Body of pancreas (tissue), 4 donors: ENCODE measurements at regions not wholly inside any gene's neighbourhood (a gene's known extent, or its start where the extent isn't known, plus 50 kb on each side); places are given as distances from the start of the nearest gene placed in this dataset.

ENCODE experiments used
- ATAC-seq: fragments of 150-250 bp; one replicate; pipeline ENCODE4 v1.9.1; 2016
- DNase-seq, 4 donors: peaks; one replicate each; pipeline ENCODE4 v3.0.0-alpha.2; 2019
- H3K27ac ChIP-seq, 4 donors: fragments of 200-600 bp; sonication (generic); 1 replicate in 3 of 4; 2 replicates in 1 of 4; pipeline versions ENCODE4 v1.5.1 to v1.6.1; 2016 to 2019; ENCODE audit warnings: mild to moderate bottlenecking in 1 of 4, mixed read lengths in 1 of 4, moderate library complexity in 1 of 4
- H3K27me3 ChIP-seq, 2 donors: fragments of 200-600 bp; sonication (generic); one replicate each; pipeline ENCODE4 v1.6.0; 2016; ENCODE audit warnings: mild to moderate bottlenecking in 1 of 2
- H3K36me3 ChIP-seq, 2 donors: fragments of 200-600 bp; sonication (generic); replicated peaks in 1 of 2; 2 replicates each; pipeline ENCODE4 v1.5.1; 2016; ENCODE audit warnings: low read depth in 2 of 2; ENCODE audit not compliant: insufficient read depth in 1 of 2
- H3K4me1 ChIP-seq: fragments of 200-600 bp; sonication (generic); one replicate; pipeline ENCODE4 v1.6.0; 2016
- H3K4me3 ChIP-seq, 2 donors: fragments of 200-600 bp; sonication (generic); 1 replicate in 1 of 2; 2 replicates in 1 of 2; pipeline ENCODE4 v1.5.1; 2016 to 2019
- H3K9me3 ChIP-seq, 3 donors: fragments of 200-600 bp; sonication (generic); 1 replicate in 2 of 3; 2 replicates in 1 of 3; pipeline ENCODE4 v1.5.1; 2016
- POLR2A ChIP-seq, 3 donors: fragments of 450-650 bp; IDR thresholded peaks; one replicate each; pipeline ENCODE4 v1.6.1; 2016; ENCODE audit warnings: antibody characterized with exemption in 3 of 3, mild to moderate bottlenecking in 2 of 3
- WGBS, 2 donors: methylation state at CpG; one replicate each; pipeline ENCODE4 v1.1.5; 2017; 5-methylcytosine and 5-hydroxymethylcytosine counted together
- intact Hi-C: fragments of 100-400 bp; cut with DNase I; formaldehyde crosslinking; loops from one replicate; pipeline ENCODE4 v1.15.1; 2023
- TF ChIP-seq, protein P1 (sequence below), 7 experiments: fragments of 450-650 bp in 4 of 7; fragments of 200-600 bp in 3 of 7; sonication (generic) in 3 of 7; IDR thresholded peaks; one replicate each; pipeline ENCODE4 v1.5.1; 2016 to 2019; ENCODE audit warnings: antibody characterized with exemption in 7 of 7

DNA sequence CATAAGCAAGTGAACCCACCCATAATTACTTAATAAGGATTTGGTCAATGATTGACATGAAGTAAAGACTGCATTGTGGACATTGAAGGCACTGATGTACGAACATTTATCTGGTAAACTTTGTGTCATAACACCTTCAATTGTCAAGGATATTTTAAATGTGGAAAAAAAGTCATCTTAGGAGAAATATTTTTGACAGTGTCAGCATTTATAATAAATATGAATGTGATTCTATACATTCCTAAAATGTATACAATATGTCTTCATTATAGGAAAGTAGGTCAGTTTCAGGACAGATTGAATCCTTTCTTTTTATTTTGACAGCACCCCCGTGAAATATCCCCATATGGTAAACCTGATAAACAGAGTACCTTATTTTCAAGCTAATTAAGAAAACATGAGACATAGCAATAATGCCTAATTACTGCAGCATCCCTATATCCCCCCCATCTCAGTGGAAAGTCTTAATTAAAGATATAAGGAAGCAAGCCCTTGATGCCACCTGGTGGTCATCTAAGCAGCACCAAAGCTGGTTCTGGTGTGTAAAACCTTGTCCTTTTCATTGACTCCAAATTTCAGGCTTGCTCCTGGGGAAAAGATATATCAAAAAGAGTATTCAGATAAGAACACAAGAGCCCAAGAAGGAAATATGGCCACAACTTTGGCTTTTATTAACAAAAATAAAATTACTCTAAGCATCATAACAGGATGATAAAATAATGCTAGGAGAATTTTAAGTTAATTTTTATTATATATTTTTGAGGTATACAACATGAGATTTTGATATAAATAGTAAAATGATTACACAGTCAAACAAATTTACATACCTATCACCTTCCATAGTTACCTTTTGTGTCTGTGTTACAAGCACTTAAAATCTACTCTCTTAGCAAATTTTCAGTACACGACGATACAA is 379.7 kb downstream of the TLL1 start:
- DNase-seq (peak in 1 of 4 donors; percentile 20), ATAC-seq (no peak)
- no peaks in the 10 kb centered on the region for H3K36me3 ChIP-seq
- no peaks in the 10 kb centered on the region for H3K9me3 ChIP-seq
- intact Hi-C loops = no loop called here
- no peak overlapping the region for H3K27ac ChIP-seq
- H3K27me3 ChIP-seq = no peaks in the 10 kb centered on the region
- no peaks in the 10 kb centered on the region for H3K4me1 ChIP-seq
- TF ChIP-seq, protein P1, sequence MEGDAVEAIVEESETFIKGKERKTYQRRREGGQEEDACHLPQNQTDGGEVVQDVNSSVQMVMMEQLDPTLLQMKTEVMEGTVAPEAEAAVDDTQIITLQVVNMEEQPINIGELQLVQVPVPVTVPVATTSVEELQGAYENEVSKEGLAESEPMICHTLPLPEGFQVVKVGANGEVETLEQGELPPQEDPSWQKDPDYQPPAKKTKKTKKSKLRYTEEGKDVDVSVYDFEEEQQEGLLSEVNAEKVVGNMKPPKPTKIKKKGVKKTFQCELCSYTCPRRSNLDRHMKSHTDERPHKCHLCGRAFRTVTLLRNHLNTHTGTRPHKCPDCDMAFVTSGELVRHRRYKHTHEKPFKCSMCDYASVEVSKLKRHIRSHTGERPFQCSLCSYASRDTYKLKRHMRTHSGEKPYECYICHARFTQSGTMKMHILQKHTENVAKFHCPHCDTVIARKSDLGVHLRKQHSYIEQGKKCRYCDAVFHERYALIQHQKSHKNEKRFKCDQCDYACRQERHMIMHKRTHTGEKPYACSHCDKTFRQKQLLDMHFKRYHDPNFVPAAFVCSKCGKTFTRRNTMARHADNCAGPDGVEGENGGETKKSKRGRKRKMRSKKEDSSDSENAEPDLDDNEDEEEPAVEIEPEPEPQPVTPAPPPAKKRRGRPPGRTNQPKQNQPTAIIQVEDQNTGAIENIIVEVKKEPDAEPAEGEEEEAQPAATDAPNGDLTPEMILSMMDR (IDR thresholded peaks at IDR 0.05) = peak in 6 of 7 experiments; percentile 9 to 35 (median 22)
- TF ChIP-seq POLR2A (IDR thresholded peaks at IDR 0.05) = no peak
- WGBS, 2 donors = 59 to 65% methylated on average over 4 of the region's 4 CpGs
- no peak overlapping the region for H3K4me3 ChIP-seq

DNA sequence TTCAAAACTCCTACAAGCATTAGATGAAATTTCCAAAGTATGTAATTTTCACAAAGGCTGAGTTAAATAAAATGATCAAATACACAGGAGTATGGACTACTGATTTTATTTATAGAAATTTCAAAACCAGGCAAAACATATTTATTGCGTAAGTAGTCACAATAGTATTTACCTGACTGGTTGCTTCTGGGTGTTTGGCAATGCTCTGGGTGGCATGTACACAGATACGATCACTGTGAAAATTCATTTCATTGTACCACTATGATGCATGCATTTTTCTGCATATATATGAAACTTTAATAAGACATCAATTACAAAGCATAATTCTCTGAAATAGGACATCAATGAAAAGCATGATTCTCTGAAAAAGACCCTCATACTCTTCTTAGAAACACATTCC is 384.2 kb downstream of the TLL1 start:
- TF ChIP-seq, protein P1 (IDR thresholded peaks at IDR 0.05) = no peak
- no peak for TF ChIP-seq POLR2A (IDR thresholded peaks at IDR 0.05)
- WGBS, 2 donors = 73 to 78% methylated on average over 2 of the region's 2 CpGs
- Histone ChIP-seq H3K4me3 (no peak overlapping the region), H3K36me3 (no peaks in the 10 kb centered on the region), H3K4me1 (no peaks in the 10 kb centered on the region), H3K9me3 (no peaks in the 10 kb centered on the region), H3K27ac (no peak overlapping the region), H3K27me3 (no peaks in the 10 kb centered on the region)
- ATAC-seq (no peak), DNase-seq (no peak)
- intact Hi-C loops = no loop called here

DNA sequence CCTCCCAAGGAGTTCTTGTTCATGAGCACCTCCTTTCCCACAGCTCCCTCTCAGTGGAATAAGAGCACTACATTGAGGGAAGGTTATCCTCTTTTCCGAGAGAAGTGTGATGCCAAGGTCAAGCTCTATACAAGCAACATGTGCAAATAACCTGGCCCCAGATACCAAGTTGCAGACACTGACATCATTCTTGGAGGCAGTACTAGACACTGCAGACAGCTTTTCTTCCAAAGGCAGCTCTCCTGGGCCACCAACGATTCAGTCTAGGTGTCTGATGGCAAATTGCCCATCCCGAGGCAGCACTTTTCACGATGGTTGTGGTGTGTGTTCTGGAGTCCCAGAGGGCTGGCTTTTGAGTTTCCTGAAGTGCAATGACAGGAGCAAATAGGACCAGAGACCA is 384.9 kb downstream of the TLL1 start:
- no peaks in the 10 kb centered on the region for H3K9me3 ChIP-seq
- TF ChIP-seq, protein P1 (IDR thresholded peaks at IDR 0.05) = no peak
- TF ChIP-seq POLR2A (IDR thresholded peaks at IDR 0.05) = no peak
- DNase-seq (peak in 1 of 4 donors; percentile 8), ATAC-seq (no peak)
- H3K27ac ChIP-seq = no peak overlapping the region
- no peak overlapping the region for H3K4me3 ChIP-seq
- no peaks in the 10 kb centered on the region for H3K4me1 ChIP-seq
- WGBS, 2 donors = 26 to 29% methylated on average over 4 of the region's 4 CpGs
- no peaks in the 10 kb centered on the region for H3K27me3 ChIP-seq
- H3K36me3 ChIP-seq = no peaks in the 10 kb centered on the region
- intact Hi-C loops = no loop called here

DNA sequence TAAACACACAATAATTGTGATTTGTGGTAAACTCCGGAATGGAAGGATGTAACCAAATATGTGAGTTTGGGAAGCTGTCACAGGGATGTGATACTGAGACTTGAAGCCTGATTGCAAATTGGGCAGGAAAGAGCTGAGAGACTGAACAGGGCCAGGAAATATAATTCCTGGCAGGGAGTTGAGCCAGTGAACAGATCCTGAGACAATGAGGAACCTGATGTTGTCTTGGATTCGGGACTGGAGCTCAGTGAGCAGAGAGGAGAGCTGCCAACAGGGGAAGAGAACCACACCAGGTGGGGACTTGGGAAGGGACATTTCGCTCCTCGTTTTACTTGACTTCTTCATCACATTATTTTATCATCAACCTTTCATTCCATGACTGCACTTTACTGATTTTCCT is 386.0 kb downstream of the TLL1 start:
- Histone ChIP-seq H3K4me3 (no peak overlapping the region), H3K27ac (no peak overlapping the region), H3K36me3 (no peaks in the 10 kb centered on the region), H3K9me3 (no peaks in the 10 kb centered on the region), H3K27me3 (no peaks in the 10 kb centered on the region), H3K4me1 (no peaks in the 10 kb centered on the region)
- TF ChIP-seq, protein P1 (IDR thresholded peaks at IDR 0.05) = no peak
- no peak for TF ChIP-seq POLR2A (IDR thresholded peaks at IDR 0.05)
- intact Hi-C loops = no loop called here
- WGBS, 2 donors = 49 to 59% methylated on average over 4 of the region's 4 CpGs
- DNase-seq = no peak
- ATAC-seq = no peak
